Jurkat, Clone E6-1 (cell line): ENCODE measurements at regions not wholly inside any gene's neighbourhood (a gene's known extent, or its start where the extent isn't known, plus 50 kb on each side); places are given as distances from the start of the nearest gene placed in this dataset.
"Not testable (repeated sequence)": the region's sequence is repeated elsewhere in the genome, so short reads cannot be mapped to it uniquely, and the experiment has no call there.

ENCODE experiments used
- DNase-seq: peaks from one replicate; pipeline ENCODE4 v3.0.0-alpha.2; 2011; ENCODE audit warnings: low read depth, low spot score
- H3K4me3 ChIP-seq: 2 replicates; pipeline ENCODE4 v1.5.1; 2011; ENCODE audit warnings: mild to moderate bottlenecking, low read length, control low read depth, moderate library complexity

DNA sequence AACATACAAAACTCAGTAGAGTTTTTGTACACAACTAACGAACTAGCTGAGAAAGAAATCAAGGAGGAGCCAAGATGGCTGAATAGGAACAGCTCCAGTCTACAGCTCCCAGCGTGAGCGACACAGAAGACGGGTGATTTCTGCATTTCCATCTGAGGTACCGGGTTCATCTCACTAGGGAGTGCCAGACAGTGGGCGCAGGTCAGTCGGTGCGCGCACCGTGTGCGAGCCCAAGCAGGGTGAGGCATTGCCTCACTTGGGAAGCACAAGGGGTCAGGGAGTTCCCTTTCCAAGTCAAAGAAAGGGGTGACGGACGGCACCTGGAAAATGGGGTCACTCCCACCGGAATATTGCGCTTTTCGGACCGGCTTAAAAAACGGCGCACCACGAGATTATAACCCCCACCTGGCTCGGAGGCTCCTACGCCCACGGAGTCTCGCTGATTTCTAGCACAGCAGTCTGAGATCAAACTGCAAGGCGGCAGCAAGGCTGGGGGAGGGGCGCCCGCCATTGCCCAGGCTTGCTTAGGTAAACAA is 200.3 kb downstream of the NKX6-1 start:
- not testable (repeated sequence) for H3K4me3 ChIP-seq, DNase-seq

DNA sequence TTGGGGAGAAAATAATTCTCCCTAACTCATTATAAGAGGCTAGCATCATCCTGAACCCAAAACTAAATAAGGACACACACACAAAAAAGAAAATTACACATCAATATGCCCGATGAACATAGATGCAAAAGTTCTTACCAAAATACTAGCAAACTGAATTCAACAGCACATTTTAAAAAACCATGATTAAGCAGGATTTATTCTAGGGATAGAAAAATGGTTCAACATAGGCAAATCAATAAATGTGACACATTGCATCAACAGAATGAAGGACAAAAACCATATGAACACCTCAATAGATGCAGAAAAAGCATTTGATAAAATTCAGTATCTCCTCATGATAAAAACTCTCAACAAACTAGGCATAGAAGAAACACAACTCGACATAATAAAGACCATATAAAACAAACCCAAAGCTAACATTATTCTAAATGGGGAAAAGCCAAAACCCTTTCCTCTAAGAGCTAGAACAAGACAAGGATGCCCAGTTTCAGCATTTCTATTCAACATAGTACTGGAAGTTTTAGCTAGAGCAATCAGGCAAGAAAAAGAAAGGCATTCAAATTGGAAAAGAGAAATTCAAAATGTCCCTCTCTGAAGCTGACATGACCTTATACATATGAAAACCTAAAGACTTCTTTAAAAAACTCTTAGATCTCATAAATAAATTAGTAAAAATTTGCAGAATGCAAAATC is 200.9 kb downstream of the NKX6-1 start:
- H3K4me3 ChIP-seq, result no peak overlapping the region
- DNase-seq, result no peak

DNA sequence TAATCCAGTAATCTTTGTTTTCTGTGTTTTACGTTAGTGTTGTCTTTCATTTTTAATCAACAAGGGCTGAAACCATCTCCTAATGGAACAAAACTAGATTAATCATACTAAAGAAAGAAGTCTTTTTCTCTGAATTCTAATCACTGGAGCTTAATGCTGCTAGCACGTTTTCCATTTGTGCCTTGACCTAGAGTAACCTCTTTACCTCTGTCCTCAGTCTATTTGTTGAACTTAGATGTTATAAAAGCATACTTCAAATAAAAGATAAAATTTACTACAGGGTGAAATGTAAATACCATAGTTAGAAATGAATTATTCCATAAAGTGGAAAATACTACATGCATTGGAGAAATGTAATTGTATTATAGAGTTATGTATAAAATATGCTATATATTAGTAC is 207.1 kb downstream of the NKX6-1 start:
- DNase-seq, result no peak
- no peak overlapping the region for H3K4me3 ChIP-seq

DNA sequence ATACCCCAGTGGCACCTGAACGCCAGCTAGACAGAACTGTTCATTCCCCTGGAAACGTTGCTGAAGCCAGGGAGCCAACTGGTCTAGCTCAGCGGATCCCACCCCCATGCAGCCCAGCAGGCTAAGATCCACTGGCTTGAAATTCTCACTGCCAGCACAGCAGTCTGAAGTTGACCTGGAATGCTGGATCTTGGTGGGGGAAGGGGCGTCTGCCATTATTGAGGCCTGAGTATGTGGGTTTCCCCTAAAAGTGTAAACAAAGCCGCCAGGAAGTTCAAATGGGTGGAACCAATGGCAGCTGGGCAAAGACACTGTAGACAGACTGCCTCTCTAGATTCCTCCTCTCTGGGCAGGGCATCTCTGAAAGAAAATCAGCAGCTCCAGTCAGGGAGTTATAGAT is 213.0 kb downstream of the NKX6-1 start:
- DNase-seq, result no peak
- H3K4me3 ChIP-seq, result no peak overlapping the region

DNA sequence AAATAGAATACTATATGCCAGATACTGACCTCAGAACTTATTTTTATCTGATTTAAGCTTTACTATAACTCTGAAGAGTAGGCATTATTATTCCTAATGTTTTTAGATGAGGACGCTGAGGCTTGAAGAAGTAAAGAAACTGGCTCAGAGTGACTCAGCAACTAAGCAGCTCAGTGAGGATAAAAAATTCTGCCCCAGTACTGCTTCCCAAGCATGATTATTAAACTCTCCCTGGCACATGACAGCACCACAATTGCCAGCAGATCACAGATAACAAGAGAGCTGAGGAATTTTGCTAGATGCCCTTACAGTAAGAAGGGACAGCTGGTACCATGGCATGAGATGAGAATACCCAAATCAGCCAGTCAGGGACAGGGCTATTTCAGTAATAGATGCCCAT is 219.4 kb downstream of the NKX6-1 start:
- no peak for DNase-seq
- H3K4me3 ChIP-seq, result no peak overlapping the region

DNA sequence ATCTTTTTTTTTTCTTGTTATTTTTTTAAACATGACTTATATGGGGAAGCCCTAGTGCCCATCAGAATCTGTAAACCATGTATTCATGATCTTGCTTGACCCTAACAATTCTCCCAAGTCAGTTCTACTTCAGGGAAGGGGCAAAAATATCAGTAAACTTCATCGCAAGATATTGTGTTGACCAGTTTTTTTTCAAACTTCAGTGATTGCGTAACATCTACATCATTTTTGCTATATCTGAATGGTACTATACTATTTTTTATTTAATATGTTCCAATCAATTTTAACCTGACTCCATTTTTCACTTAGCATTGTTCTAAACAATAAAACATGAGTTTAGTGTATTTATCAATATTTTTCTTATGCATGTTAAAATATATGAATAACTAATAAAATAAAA is 221.2 kb downstream of the NKX6-1 start:
- H3K4me3 ChIP-seq, result no peak overlapping the region
- DNase-seq, result no peak

DNA sequence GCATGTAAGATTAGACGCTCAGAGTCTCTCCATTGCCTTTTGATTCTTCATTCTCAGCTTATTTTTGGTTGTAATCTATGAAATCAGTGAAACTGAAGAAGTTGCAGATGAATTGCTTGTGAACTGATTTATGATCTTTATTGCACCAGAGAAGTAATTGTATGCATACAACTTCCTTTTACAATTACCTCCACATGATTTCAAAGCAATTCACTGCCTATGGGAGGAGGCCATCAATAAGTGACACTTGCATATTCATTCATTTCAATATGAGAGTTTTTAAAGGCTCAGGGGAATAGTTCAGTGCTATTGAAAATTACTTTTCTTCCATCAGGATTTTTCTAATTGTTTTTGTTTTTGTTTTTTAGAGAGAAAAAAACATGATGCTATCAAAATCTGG is 222.3 kb downstream of the NKX6-1 start:
- H3K4me3 ChIP-seq, result no peak overlapping the region

DNA sequence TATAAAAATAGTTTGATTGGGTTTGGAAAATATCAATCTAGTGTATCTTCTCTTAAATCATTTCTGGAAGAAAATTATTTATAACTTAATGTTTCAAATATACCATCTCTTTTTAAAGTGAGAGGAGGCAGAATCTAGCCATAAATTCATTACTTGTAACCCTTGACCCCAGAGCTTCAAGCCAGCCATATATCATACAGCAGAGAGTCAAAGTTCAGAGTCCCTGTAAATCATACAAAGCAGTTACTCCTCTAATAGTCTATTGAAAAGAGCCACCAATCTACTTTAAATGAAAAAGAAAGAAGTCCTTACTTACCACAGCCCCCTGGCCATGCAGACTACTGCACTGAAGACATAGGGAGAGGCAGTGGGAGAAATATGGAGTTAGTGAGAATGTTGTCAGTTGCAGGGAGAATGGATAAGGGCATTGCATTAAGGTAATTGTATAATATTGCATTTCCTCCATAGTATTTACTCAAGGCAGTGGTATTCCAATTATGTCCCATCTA is 229.5 kb downstream of the NKX6-1 start:
- DNase-seq, result no peak
- no peak overlapping the region for H3K4me3 ChIP-seq

More for the DNA sequence above, 222.3 kb downstream of the NKX6-1 start:
- DNase-seq, result no peak

DNA sequence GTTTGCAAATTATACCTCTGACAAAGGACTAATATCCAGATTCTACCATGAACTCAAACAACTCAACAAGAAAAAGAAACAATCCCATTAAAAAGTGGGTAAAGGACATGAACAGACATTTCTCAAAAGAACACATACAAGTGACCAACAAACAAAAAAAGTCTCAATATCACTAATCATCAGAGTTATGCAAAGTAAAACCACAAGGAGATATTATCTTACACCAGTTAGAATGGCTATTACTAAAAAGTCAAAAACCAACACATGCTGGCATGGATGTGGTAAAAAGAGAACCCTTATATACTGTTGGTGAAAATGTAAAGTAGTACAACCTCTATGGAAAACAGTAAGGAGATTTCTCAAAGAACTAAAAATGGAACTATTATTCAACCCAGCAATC is 234.4 kb downstream of the NKX6-1 start:
- DNase-seq, result no peak
- no peak overlapping the region for H3K4me3 ChIP-seq

DNA sequence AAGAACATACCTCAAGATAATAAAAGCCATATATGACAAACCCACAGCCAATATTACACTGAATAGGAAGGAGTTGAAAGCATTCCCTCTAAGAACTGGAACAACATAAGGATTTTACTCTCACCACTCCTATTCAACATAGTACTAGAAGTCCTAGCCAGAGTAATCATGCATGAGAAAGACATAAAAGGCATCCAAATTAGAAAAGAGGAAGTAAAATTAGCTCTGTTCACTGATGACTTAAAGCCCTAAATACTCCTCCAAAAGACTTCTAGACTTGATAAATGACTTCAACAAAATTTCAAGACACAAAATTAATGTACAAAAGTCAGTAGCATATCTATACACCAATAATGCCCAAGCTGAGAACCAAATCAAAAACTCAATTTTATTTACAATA is 235.7 kb downstream of the NKX6-1 start:
- H3K4me3 ChIP-seq, result no peak overlapping the region
- no peak for DNase-seq

DNA sequence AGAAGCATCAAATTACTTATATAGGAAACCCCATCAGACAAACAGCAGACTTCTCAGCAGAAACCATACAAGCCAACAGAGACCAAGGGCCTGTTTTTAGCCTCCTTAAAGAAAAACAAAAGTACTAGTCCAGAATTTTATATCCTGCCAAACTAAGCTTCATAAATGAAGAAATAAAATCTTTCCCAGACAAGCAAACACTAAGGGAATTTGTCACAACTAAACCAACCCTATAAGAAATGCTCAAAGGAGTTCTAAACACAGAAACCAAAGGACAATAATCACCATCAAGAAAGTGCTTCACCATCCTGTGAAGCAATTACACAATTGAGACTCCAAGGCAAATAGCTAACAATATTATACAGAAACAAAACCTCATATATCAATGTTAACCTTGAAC is 238.6 kb downstream of the NKX6-1 start:
- no peak for DNase-seq

DNA sequence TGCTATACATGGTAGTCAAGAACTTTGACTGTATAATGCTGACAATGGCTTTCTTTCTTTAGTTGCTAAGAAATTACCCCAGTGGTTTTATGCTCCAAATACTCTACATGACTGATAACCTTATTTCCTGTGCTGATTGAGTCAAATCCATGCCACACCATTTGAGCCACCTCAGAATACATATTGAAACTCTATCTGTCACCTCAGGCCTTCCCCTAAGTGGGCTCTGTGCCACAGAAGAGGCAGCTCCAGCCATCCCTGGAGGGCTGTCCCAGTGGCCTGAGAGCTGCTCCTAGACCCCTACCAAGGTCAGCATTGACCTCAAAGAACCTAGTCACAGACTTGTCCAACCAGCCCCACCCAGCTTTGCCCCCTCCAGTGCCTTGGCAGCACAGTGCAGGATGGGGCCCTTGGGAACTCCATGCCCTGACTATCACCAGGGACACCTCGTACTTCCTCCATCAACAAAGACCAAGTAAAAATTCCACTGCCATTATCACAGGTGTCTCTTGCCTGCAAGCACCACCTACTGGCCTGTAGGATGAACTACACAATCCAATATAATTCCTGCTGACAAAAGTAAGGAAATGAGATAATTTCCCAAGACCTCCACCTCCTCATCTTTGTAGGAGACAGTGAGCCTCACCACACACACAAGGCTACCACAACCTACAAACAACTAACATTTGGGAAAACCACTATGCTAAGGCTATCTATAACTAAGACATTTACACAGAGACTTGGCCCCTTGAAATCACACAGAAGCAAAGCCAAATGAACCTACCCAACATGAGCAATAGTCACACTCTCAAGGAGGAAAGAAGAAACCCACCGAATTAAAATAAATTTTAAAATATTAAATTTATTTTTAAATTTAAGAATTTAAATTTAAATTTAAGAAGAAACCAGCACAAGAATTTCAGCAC is 239.9 kb downstream of the NKX6-1 start:
- no peak for DNase-seq
- H3K4me3 ChIP-seq, result no peak overlapping the region

More for the DNA sequence above, 238.6 kb downstream of the NKX6-1 start:
- H3K4me3 ChIP-seq, result no peak overlapping the region

DNA sequence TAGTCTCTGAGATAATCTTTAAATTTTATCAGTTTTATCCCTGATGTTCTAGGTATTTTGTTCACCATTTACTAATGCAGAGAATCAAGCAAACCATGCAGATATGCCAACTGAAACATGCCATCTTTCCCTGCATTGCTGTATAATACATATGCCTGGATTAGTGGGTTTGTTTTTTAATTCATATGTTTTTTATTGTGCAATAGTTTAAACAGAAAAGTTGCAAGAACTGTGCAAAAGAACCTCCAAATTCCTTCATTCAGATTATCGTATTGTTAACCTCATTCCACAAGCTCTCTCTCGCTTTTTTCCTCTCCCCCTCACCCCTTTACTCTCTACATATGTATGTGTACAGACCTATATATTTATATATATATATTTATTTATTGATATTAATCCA is 244.6 kb downstream of the NKX6-1 start:
- DNase-seq, result no peak
- no peak overlapping the region for H3K4me3 ChIP-seq

DNA sequence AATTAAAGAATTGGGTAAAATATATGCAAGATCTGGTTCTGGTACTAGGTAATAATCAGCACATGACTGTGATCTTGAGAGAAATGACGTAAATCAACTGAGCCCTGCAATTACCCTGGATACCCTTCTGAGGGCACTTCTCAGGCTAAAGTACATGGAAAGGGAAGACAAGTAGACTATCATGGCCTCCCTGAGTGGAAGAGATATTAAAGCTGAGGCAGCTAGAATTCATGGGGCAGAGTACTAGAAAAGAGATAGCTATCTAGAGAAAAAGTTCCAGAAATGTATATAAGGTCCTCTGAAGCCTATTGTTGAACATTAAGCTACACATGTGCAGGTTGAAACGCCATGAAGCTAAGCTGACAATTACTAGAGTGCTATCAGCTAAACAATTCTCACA is 249.6 kb downstream of the NKX6-1 start:
- no peak overlapping the region for H3K4me3 ChIP-seq
- DNase-seq, result no peak

DNA sequence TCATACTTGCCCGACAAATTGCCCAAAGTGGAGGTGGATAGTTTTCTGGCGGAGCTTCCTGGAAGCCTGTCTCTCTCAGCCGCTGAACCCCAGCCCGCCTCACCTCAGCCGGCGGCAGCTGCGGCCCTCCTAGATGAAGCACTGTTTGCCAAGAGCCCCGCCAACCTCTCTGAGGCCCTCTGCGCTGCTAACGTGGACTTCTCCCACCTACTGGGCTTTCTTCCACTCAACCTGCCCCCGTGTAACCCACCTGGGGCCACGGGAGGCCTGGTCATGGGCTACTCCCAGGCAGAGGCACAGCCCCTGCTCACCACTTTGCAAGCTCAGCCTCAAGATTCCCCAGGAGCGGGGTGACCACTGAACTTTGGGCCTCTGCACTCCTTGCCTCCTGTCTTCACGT is 254.1 kb downstream of the NKX6-1 start:
- H3K4me3 ChIP-seq, DNase-seq: not testable (repeated sequence)

DNA sequence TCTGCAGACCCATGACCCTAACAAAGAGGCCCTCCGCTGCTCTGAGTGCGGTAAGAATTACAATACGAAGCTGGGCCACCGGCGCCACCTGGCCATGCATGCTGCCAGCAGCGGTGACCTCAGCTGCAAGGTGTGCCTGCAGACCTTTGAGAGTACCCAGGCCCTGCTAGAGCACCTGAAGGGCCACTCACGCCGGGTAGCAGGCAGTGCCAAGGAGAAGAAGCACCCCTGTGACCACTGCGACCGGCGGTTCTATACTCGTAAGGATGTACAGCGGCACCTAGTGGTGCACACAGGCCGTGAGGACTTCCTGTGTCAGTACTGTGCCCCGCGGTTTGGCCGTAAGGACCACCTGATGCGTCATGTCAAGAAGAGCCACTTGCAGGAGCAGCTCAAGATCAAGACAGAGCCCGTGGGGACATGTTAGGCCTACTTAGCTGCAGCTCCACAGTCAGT is 254.7 kb downstream of the NKX6-1 start:
- not testable (repeated sequence) for DNase-seq, H3K4me3 ChIP-seq

DNA sequence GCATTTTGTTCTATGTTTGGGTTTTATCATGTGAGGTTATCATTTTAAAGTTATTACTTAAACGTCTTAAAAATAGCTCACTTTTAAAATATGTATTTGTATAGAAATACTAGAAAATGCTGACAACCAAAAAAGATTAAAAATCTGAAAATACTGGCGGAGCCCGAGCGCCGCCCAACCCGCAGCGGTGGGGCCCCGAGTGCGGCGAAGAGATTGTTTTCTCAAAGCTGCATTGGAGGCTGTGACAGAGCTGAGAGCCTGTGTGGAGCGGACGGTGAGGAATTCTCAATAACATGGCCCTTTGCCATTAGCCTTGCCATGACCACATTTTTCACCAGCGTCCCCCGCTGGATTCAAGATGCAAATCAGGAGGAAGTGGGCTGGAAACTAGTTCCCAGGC is 255.4 kb downstream of the NKX6-1 start:
- DNase-seq, result no peak
- H3K4me3 ChIP-seq, result no peak overlapping the region

DNA sequence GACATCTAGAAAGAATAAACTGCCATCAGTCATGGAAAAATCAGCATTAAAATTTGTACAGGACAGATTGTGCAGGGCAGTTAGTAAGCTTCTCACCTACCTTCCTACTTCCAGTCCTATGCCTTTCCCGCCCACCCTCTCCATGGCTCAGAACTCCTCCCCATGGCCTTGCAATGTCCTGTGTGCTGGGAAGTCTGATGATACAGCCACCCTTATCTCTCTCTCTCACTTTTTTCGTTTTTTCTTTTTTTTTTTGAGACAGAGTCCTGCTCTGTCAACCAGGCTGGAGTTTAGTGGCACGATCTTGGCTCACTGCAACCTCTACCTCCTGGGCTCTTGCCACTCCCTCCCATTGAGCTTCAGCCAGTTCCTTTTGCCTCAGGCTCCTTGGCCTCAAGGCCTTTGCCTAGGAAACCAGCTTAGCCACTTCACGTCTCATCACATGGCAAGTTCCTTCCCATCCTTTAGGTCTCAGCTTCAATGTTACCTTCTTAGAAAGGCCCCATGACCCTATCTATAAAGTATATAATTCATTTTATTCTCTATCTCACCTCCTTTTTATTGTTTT is 259.7 kb downstream of the NKX6-1 start:
- no peak for DNase-seq
- H3K4me3 ChIP-seq, result no peak overlapping the region

DNA sequence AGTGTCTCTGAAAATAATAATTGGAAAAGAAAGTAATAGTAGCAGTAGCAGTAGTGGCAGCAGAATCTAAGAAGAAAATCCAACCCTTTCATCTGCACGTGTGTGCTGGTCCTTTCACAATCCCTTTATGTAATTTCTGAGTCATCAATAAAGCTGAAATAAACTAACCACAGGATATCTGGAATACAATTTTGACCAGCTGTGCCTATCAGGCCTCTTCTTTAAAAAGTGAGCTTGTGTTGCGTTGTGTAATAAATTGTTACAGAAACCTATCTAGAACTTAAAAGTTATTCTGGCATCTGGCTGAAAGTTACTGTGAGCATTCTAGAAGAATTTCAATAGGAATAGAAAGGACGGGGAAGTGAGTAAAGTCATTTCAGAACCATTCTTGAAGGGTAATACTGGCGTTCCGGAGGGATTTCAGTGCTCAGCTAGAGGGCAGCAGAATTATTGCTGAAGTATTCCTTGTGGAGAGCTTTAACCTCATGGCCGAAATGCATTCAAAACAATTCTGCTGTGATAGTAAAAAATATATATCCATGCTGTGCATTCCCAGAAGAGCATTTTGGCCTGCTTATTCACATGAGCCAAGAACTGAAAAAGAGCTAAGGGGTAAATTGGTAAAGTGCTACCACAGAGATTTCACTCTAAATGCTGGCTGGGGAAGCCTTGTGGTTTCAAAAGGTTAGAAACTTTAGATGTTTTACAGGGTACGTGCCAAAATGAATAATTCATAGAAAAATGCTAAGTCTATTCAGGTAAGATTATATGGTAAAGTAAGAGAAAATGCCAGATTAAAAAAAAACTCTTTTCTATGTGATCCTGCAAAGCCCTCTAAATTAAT is 260.6 kb downstream of the NKX6-1 start:
- DNase-seq, result no peak
- no peak overlapping the region for H3K4me3 ChIP-seq
